ENCODE measurements at regions not wholly inside any gene's neighbourhood (a gene's known extent, or its start where the extent isn't known, plus 50 kb on each side); places are given as distances from the start of the nearest gene placed in this dataset.
A peak's percentile ranks its signal among the peaks of the same experiment; 100 is the strongest.
"Not testable (repeated sequence)": the region's sequence is repeated elsewhere in the genome, so short reads cannot be mapped to it uniquely, and the experiment has no call there.

- DNase-seq; POLR2A ChIA-PET; H3K27me3 Mint-ChIP-seq; H3K27ac Mint-ChIP-seq; H3K36me3 Mint-ChIP-seq (ENCODE audit: low read depth); CTCF ChIA-PET; H3K4me3 Mint-ChIP-seq; H3K9me3 Mint-ChIP-seq; H3K4me1 Mint-ChIP-seq: not testable (repeated sequence)
Observed at GRCh38 chr9:66264786-66265185, 527.8 kb downstream of the FOXD4L4 start.

GRCh38 chr9:66266202-66266601, 529.3 kb downstream of the FOXD4L4 start:
- H3K36me3 Mint-ChIP-seq (ENCODE audit: low read depth); CTCF ChIA-PET; H3K4me3 Mint-ChIP-seq; H3K27me3 Mint-ChIP-seq; H3K27ac Mint-ChIP-seq; POLR2A ChIA-PET; H3K4me1 Mint-ChIP-seq; DNase-seq; H3K9me3 Mint-ChIP-seq: not testable (repeated sequence)

- H3K9me3 Mint-ChIP-seq; H3K4me1 Mint-ChIP-seq; DNase-seq; H3K36me3 Mint-ChIP-seq (ENCODE audit: low read depth); H3K27me3 Mint-ChIP-seq; POLR2A ChIA-PET; H3K27ac Mint-ChIP-seq; CTCF ChIA-PET; H3K4me3 Mint-ChIP-seq: not testable (repeated sequence)
Observed at GRCh38 chr9:66266856-66267430, 530.0 kb downstream of the FOXD4L4 start.

DNA sequence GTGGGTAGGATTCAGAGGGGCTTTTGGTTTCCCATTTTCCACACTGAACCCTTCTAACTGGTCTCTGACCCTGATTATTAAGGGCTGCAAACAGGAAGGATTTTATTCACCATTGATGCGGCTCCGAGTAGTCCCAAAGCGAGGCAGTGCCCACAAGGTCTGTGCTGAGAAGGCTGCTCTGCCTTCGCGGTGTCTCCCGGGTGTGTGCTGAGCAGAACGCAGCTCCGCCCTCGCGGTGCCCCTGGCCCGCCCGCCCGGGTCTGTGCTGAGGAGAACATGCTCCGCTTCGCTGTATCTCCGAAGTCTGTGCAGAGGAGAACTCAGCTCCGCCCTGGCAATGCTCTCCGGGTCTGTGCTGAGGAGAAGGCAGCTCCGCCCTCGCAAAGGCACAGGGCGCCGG, 530.7 kb downstream of the FOXD4L4 start:
- DNase-seq: not testable (repeated sequence)

DNA sequence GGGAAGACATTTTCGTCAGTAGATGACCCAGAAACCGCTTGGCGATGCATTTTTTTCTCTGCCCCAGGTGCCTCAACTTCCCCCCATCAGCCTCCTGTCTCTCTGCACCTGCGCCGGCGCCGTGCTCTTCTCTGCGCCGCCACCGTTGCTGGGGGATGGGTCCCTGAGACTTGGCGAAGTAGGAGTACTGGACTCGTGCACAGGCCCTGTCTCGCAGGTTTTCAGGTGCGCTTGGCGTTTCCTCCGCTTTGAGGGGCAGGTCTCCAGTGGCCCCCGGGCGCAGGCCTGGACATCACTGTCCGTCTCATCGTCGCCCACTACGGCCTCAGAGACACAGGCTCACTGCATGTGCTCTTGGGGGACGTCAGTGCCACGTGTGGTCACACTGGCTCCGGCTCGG, 532.1 kb downstream of the FOXD4L4 start:
- DNase-seq; H3K36me3 Mint-ChIP-seq (ENCODE audit: low read depth); H3K9me3 Mint-ChIP-seq; H3K4me3 Mint-ChIP-seq; H3K27me3 Mint-ChIP-seq; POLR2A ChIA-PET; H3K4me1 Mint-ChIP-seq; CTCF ChIA-PET; H3K27ac Mint-ChIP-seq: not testable (repeated sequence)

More for the DNA sequence above, 530.7 kb downstream of the FOXD4L4 start:
- H3K9me3 Mint-ChIP-seq; H3K36me3 Mint-ChIP-seq (ENCODE audit: low read depth); POLR2A ChIA-PET; H3K4me3 Mint-ChIP-seq; CTCF ChIA-PET; H3K27ac Mint-ChIP-seq; H3K27me3 Mint-ChIP-seq; H3K4me1 Mint-ChIP-seq: not testable (repeated sequence)

GRCh38 chr9:66269783-66270182, 532.8 kb downstream of the FOXD4L4 start:
- CTCF ChIA-PET: not testable (repeated sequence)

GRCh38 chr9:66278809-66279208, 541.9 kb downstream of the FOXD4L4 start:
- H3K4me3 Mint-ChIP-seq; CTCF ChIA-PET; H3K4me1 Mint-ChIP-seq; H3K27ac Mint-ChIP-seq; H3K9me3 Mint-ChIP-seq; POLR2A ChIA-PET; H3K27me3 Mint-ChIP-seq; DNase-seq; H3K36me3 Mint-ChIP-seq (ENCODE audit: low read depth): not testable (repeated sequence)

More at GRCh38 chr9:66269783-66270182, 532.8 kb downstream of the FOXD4L4 start:
- H3K27ac Mint-ChIP-seq: peak overlapping the region; percentile 93
- POLR2A ChIA-PET; H3K4me1 Mint-ChIP-seq; H3K36me3 Mint-ChIP-seq (ENCODE audit: low read depth); H3K27me3 Mint-ChIP-seq; H3K9me3 Mint-ChIP-seq: not testable (repeated sequence)
- peak overlapping the region; percentile 80 for H3K4me3 Mint-ChIP-seq
- DNase-seq: peak; percentile 53
